Fibroblast of pulmonary artery (primary cell): ENCODE measurements at regions not wholly inside any gene's neighbourhood (a gene's known extent, or its start where the extent isn't known, plus 50 kb on each side); places are given as distances from the start of the nearest gene placed in this dataset.

Source experiments
- DNase-seq: peaks from one replicate; pipeline ENCODE4 v3.0.0-alpha.2; 2010; ENCODE audit warnings: low read depth
- H3K4me3 ChIP-seq: replicated peaks from 2 replicates; pipeline ENCODE4 v1.5.1; 2011; ENCODE audit warnings: low read depth, mild to moderate bottlenecking, control low read depth, low read length, moderate library complexity
- CTCF ChIP-seq: IDR thresholded peaks from 2 replicates; pipeline ENCODE4 v1.5.1; 2011; ENCODE audit warnings: mild to moderate bottlenecking, control low read depth, low read length, inconsistent platforms; ENCODE audit errors: missing control alignments

- no peak overlapping the region for H3K4me3 ChIP-seq
- no peak for TF ChIP-seq CTCF
These were observed 328.0 kb upstream of the ZNF507 start for GRCh38 chr19:32017176-32017953.

GRCh38 chr19:32018014-32018413, 327.4 kb upstream of the ZNF507 start:
- DNase-seq = no peak

More at GRCh38 chr19:32017176-32017953, 328.0 kb upstream of the ZNF507 start:
- no peak for DNase-seq

GRCh38 chr19:32020538-32020937, 324.9 kb upstream of the ZNF507 start:
- H3K4me3 ChIP-seq = no peak overlapping the region
- no peak for TF ChIP-seq CTCF
- no peak for DNase-seq

More at GRCh38 chr19:32018014-32018413, 327.4 kb upstream of the ZNF507 start:
- H3K4me3 ChIP-seq = no peak overlapping the region
- TF ChIP-seq CTCF = no peak

GRCh38 chr19:32022044-32022640, 323.3 kb upstream of the ZNF507 start:
- DNase-seq = no peak
- TF ChIP-seq CTCF = no peak
- no peak overlapping the region for H3K4me3 ChIP-seq

GRCh38 chr19:32022731-32023563, 322.5 kb upstream of the ZNF507 start:
- no peak overlapping the region for H3K4me3 ChIP-seq
- no peak for DNase-seq
- no peak for TF ChIP-seq CTCF

- no peak for DNase-seq
- no peak overlapping the region for H3K4me3 ChIP-seq
- no peak for TF ChIP-seq CTCF
These were observed 321.9 kb upstream of the ZNF507 start for GRCh38 chr19:32023564-32023832.
